Small intestine (tissue), 7 donors: ENCODE measurements at regions not wholly inside any gene's neighbourhood (a gene's known extent, or its start where the extent isn't known, plus 50 kb on each side); places are given as distances from the start of the nearest gene placed in this dataset.
"Not testable (repeated sequence)": the region's sequence is repeated elsewhere in the genome, so short reads cannot be mapped to it uniquely, and the experiment has no call there.

Experiments
- DNase-seq, 2 donors: peaks; one replicate each; pipeline versions ENCODE4 v3.0.0 to v3.0.0-alpha.2; 2013
- FAIRE-seq: peaks from 2 replicates; lab custom pipeline; 2012; peaks lifted over from hg19 to GRCh38; lab: Jason Lieb, UNC
- H3K27ac ChIP-seq, 3 donors: one replicate each; pipeline ENCODE4 v1.5.1; 2013; ENCODE audit warnings: low read length in 2 of 3, mild to moderate bottlenecking in 2 of 3, control low read depth in 1 of 3, inconsistent platforms in 1 of 3, low read depth in 1 of 3, moderate library complexity in 1 of 3
- H3K27me3 ChIP-seq, 3 donors: one replicate each; pipeline ENCODE4 v1.6.1; 2013; ENCODE audit warnings: low read length in 3 of 3, inconsistent platforms in 1 of 3; ENCODE audit not compliant: control insufficient read depth in 3 of 3, insufficient read depth in 3 of 3
- H3K36me3 ChIP-seq, 3 donors: one replicate each; pipeline ENCODE4 v1.6.1; 2013; ENCODE audit warnings: low read length in 3 of 3, inconsistent platforms in 1 of 3, low read depth in 1 of 3, mild to moderate bottlenecking in 1 of 3, moderate library complexity in 1 of 3; ENCODE audit not compliant: control insufficient read depth in 3 of 3, insufficient read depth in 2 of 3
- H3K4me1 ChIP-seq, 3 donors: one replicate each; pipeline ENCODE4 v1.6.1; 2013; ENCODE audit warnings: low read length in 2 of 3, inconsistent platforms in 1 of 3, low read depth in 1 of 3, mild to moderate bottlenecking in 1 of 3, moderate library complexity in 1 of 3; ENCODE audit not compliant: control insufficient read depth in 3 of 3, insufficient read depth in 2 of 3
- H3K4me3 ChIP-seq, 3 donors: one replicate each; pipeline ENCODE4 v1.5.1; 2013; ENCODE audit warnings: low read length in 3 of 3, control low read depth in 1 of 3, inconsistent platforms in 1 of 3, low read depth in 1 of 3, mild to moderate bottlenecking in 1 of 3, moderate library complexity in 1 of 3
- H3K9me3 ChIP-seq, 2 donors: one replicate each; pipeline ENCODE4 v1.6.1; 2013; ENCODE audit warnings: low read depth in 1 of 2, low read length in 1 of 2; ENCODE audit not compliant: control insufficient read depth in 2 of 2, insufficient read depth in 1 of 2
- WGBS, 3 donors: extraction: QIAGEN DNeasy Blood & Tissue Kit; methylation state at CpG; one replicate each; pipeline ENCODE4 v1.1.7; 2013; 5-methylcytosine and 5-hydroxymethylcytosine counted together
- donor health status: healthy with polysubstance abuse.
- donor health status: control.
- donor health status: control.
- donor health status: Bipolar disorder and iron deficiency.
- donor health status: healthy.

- FAIRE-seq, DNase-seq: not testable (repeated sequence)
- WGBS, 3 donors: 68 to 81% (median 78%) methylated on average over 4 of the region's 4 CpGs
Observed at GRCh38 chr3:26945480-26945879, 322.9 kb downstream of the LRRC3B start.

GRCh38 chr3:26960382-26960781 lies 337.8 kb downstream of the LRRC3B start:
- no peaks in the 10 kb centered on the region for H3K36me3 ChIP-seq
- H3K27ac ChIP-seq: no peak overlapping the region
- DNase-seq: no peak
- WGBS, 3 donors: 17 to 44% (median 21%) methylated on average over 1 of the region's 1 CpG
- FAIRE-seq: no peak
- no peak overlapping the region for H3K4me3 ChIP-seq
- no peaks in the 10 kb centered on the region for H3K4me1 ChIP-seq
- no peaks in the 10 kb centered on the region for H3K27me3 ChIP-seq
- H3K9me3 ChIP-seq: no peaks in the 10 kb centered on the region

More at GRCh38 chr3:26945480-26945879, 322.9 kb downstream of the LRRC3B start:
- H3K9me3 ChIP-seq: peaks cover 1 to 13% of the 10 kb centered on the region in 2 donors
- not testable (repeated sequence) for H3K4me3 ChIP-seq, H3K27ac ChIP-seq, H3K27me3 ChIP-seq, H3K36me3 ChIP-seq, H3K4me1 ChIP-seq

- FAIRE-seq (no peak), DNase-seq (no peak)
- no peaks in the 10 kb centered on the region for H3K27me3 ChIP-seq
- WGBS, 3 donors: 68 to 89% (median 85%) methylated on average over 6 of the region's 6 CpGs
- H3K36me3 ChIP-seq: no peaks in the 10 kb centered on the region
- H3K27ac ChIP-seq: no peak overlapping the region
- no peaks in the 10 kb centered on the region for H3K4me1 ChIP-seq
- H3K9me3 ChIP-seq: no peaks in the 10 kb centered on the region
- no peak overlapping the region for H3K4me3 ChIP-seq
Observed at GRCh38 chr3:26962492-26963360, 340.2 kb downstream of the LRRC3B start.

- no peak for FAIRE-seq
- no peak overlapping the region for H3K27ac ChIP-seq
- H3K36me3 ChIP-seq: no peaks in the 10 kb centered on the region
- no peaks in the 10 kb centered on the region for H3K4me1 ChIP-seq
- DNase-seq: no peak
- no peaks in the 10 kb centered on the region for H3K27me3 ChIP-seq
- WGBS, 3 donors: 87 to 91% (median 89%) methylated on average over 5 of the region's 5 CpGs
- H3K4me3 ChIP-seq: no peak overlapping the region
- no peaks in the 10 kb centered on the region for H3K9me3 ChIP-seq
Observed at GRCh38 chr3:26963361-26963743, 340.8 kb downstream of the LRRC3B start.

GRCh38 chr3:26964313-26964712 lies 341.7 kb downstream of the LRRC3B start:
- H3K27me3 ChIP-seq: no peaks in the 10 kb centered on the region
- no peak for FAIRE-seq
- H3K27ac ChIP-seq: no peak overlapping the region
- no peaks in the 10 kb centered on the region for H3K36me3 ChIP-seq
- H3K4me1 ChIP-seq: no peaks in the 10 kb centered on the region
- H3K4me3 ChIP-seq: no peak overlapping the region
- H3K9me3 ChIP-seq: no peaks in the 10 kb centered on the region
- DNase-seq: no peak

GRCh38 chr3:26964836-26965235 lies 342.3 kb downstream of the LRRC3B start:
- no peaks in the 10 kb centered on the region for H3K9me3 ChIP-seq
- DNase-seq (no peak), FAIRE-seq (no peak)
- no peaks in the 10 kb centered on the region for H3K36me3 ChIP-seq
- H3K27me3 ChIP-seq: no peaks in the 10 kb centered on the region
- WGBS, 3 donors: 80 to 85% (median 81%) methylated on average over 2 of the region's 2 CpGs
- H3K27ac ChIP-seq: no peak overlapping the region
- no peaks in the 10 kb centered on the region for H3K4me1 ChIP-seq
- H3K4me3 ChIP-seq: no peak overlapping the region

- FAIRE-seq: no peak
- WGBS, 3 donors: 45 to 75% (median 71%) methylated on average over 1 of the region's 1 CpG
- H3K27ac ChIP-seq: no peak overlapping the region
Observed at GRCh38 chr3:26967501-26967900, 344.9 kb downstream of the LRRC3B start.

GRCh38 chr3:26984416-26985390 lies 362.1 kb downstream of the LRRC3B start:
- Histone ChIP-seq H3K4me1 (no peaks in the 10 kb centered on the region), H3K9me3 (no peaks in the 10 kb centered on the region), H3K36me3 (no peaks in the 10 kb centered on the region), H3K4me3 (no peak overlapping the region), H3K27ac (no peak overlapping the region), H3K27me3 (no peaks in the 10 kb centered on the region)
- WGBS, 3 donors: 55 to 59% (median 59%) methylated on average over 4 of the region's 4 CpGs
- FAIRE-seq: no peak
- no peak for DNase-seq

More at GRCh38 chr3:26967501-26967900, 344.9 kb downstream of the LRRC3B start:
- no peaks in the 10 kb centered on the region for H3K36me3 ChIP-seq
- no peak for DNase-seq
- H3K4me3 ChIP-seq: no peak overlapping the region
- no peaks in the 10 kb centered on the region for H3K27me3 ChIP-seq
- no peaks in the 10 kb centered on the region for H3K4me1 ChIP-seq
- H3K9me3 ChIP-seq: no peaks in the 10 kb centered on the region
